HEK293T (cell line): ENCODE measurements at regions not wholly inside any gene's neighbourhood (a gene's known extent, or its start where the extent isn't known, plus 50 kb on each side); places are given as distances from the start of the nearest gene placed in this dataset.

Experiments
- CTCF ChIA-PET: fragments of 350-600 bp; formaldehyde crosslinking; extraction: SDS; loops from one replicate; lab custom pipeline; 2021; ENCODE audit warnings: antibody characterized with exemption, inconsistent platforms; lab: Yijun Ruan, JAX
- POLR2A ChIA-PET: fragments of 350-600 bp; formaldehyde crosslinking; extraction: SDS; loops from one replicate; lab custom pipeline; 2020; ENCODE audit warnings: antibody characterized with exemption, inconsistent platforms; lab: Yijun Ruan, JAX
- DNase-seq: peaks from one replicate; pipeline ENCODE4 v3.0.0; 2012; ENCODE audit warnings: mixed read lengths; ENCODE audit errors: extremely low spot score
- ARNT ChIP-seq: fragments of 450-650 bp; IDR thresholded peaks from 2 replicates; pipeline ENCODE4 v1.6.1; 2017; ENCODE audit warnings: mild to moderate bottlenecking
- BHLHE40 ChIP-seq: fragments of 450-650 bp; IDR thresholded peaks from 2 replicates; pipeline ENCODE4 v1.6.1; 2016; ENCODE audit warnings: mild to moderate bottlenecking, moderate library complexity, borderline replicate concordance
- CTBP1 ChIP-seq: fragments of 450-650 bp; IDR thresholded peaks from 2 replicates; pipeline ENCODE4 v1.6.1; 2016; ENCODE audit warnings: borderline replicate concordance
- ELF4 ChIP-seq: fragments of 450-650 bp; IDR thresholded peaks from 2 replicates; pipeline ENCODE4 v1.6.1; 2017; ENCODE audit warnings: antibody characterized with exemption
- FOXA1 ChIP-seq: fragments of 450-650 bp; IDR thresholded peaks from 2 replicates; pipeline ENCODE4 v1.6.1; 2016; ENCODE audit warnings: mild to moderate bottlenecking
- FOXK2 ChIP-seq: fragments of 450-650 bp; IDR thresholded peaks from 2 replicates; pipeline ENCODE4 v1.6.1; 2016; ENCODE audit warnings: mild to moderate bottlenecking
- FOXM1 ChIP-seq: fragments of 450-650 bp; IDR thresholded peaks from 2 replicates; pipeline ENCODE4 v1.6.1; 2017; ENCODE audit warnings: mild to moderate bottlenecking, borderline replicate concordance
- HDGF ChIP-seq: fragments of 450-650 bp; IDR thresholded peaks from 2 replicates; pipeline ENCODE4 v1.6.1; 2017; ENCODE audit warnings: antibody characterized with exemption, borderline replicate concordance
- L3MBTL2 ChIP-seq: fragments of 450-650 bp; conservative IDR thresholded peaks from 2 replicates; pipeline ENCODE4 v1.6.1; 2016; ENCODE audit warnings: mild to moderate bottlenecking
- LEF1 ChIP-seq: fragments of 450-650 bp; IDR thresholded peaks from 2 replicates; pipeline ENCODE4 v1.6.1; 2017; ENCODE audit warnings: mild to moderate bottlenecking, borderline replicate concordance
- NFRKB ChIP-seq: fragments of 450-650 bp; IDR thresholded peaks from 2 replicates; pipeline ENCODE4 v1.6.1; 2016; ENCODE audit warnings: mild to moderate bottlenecking, moderate library complexity
- SP1 ChIP-seq: fragments of 450-650 bp; IDR thresholded peaks from 2 replicates; pipeline ENCODE4 v1.6.1; 2017
- SUZ12 ChIP-seq: fragments of 450-650 bp; IDR thresholded peaks from 2 replicates; pipeline ENCODE4 v1.6.1; 2016; ENCODE audit warnings: mild to moderate bottlenecking
- TARDBP ChIP-seq: fragments of 450-650 bp; IDR thresholded peaks from 2 replicates; pipeline ENCODE4 v1.6.1; 2016
- ZNF384 ChIP-seq: fragments of 450-650 bp; IDR thresholded peaks from 2 replicates; pipeline ENCODE4 v1.6.1; 2016
- TF ChIP-seq, protein P1 (sequence below): fragments of 450-650 bp; IDR thresholded peaks from 2 replicates; pipeline ENCODE4 v1.6.1; 2016

DNA sequence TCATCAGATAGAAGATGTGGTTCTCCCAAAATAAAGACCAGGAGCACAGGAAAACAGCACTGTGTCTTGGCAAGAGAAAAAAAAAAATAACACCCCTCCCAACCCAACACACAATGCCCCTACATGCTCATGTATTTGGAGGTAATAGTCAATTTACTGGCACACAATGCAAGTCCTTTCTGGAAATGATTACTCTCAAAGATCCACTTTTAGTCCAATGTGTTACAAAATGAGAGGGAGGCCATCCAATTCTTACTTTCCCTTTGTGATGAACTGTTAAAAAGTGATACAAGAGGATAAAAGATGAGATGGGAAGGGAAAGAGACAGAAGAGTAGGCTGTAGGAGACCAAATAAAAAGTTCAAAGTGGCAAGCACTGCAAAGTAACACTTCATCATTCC, 180.3 kb upstream of the DKK2 start:
- TF ChIP-seq LEF1, result no peak
- TF ChIP-seq SUZ12, result no peak
- no peak for TF ChIP-seq FOXK2
- no peak for TF ChIP-seq ARNT
- no peak for TF ChIP-seq TARDBP
- no peak for TF ChIP-seq FOXA1
- TF ChIP-seq HDGF, result no peak
- no peak for TF ChIP-seq CTBP1
- no peak for TF ChIP-seq SP1
- no peak for TF ChIP-seq BHLHE40
- TF ChIP-seq L3MBTL2, result no peak
- TF ChIP-seq, protein P1, sequence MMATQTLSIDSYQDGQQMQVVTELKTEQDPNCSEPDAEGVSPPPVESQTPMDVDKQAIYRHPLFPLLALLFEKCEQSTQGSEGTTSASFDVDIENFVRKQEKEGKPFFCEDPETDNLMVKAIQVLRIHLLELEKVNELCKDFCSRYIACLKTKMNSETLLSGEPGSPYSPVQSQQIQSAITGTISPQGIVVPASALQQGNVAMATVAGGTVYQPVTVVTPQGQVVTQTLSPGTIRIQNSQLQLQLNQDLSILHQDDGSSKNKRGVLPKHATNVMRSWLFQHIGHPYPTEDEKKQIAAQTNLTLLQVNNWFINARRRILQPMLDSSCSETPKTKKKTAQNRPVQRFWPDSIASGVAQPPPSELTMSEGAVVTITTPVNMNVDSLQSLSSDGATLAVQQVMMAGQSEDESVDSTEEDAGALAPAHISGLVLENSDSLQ, result no peak
- TF ChIP-seq ELF4, result no peak
- no peak for TF ChIP-seq ZNF384
- TF ChIP-seq FOXM1, result no peak
- TF ChIP-seq NFRKB, result no peak
- ChIA-PET POLR2A (no interaction called here), CTCF (no interaction called here)
- DNase-seq, result no peak

- no peak for DNase-seq
- ChIA-PET CTCF (no interaction called here), POLR2A (no interaction called here)
- TF ChIP-seq ARNT (no peak), TARDBP (no peak), SP1 (no peak), BHLHE40 (no peak), SUZ12 (no peak), FOXA1 (no peak), FOXK2 (no peak), HDGF (no peak), CTBP1 (no peak), FOXM1 (no peak), ELF4 (no peak), ZNF384 (no peak), LEF1 (no peak), L3MBTL2 (no peak), NFRKB (no peak)
- TF ChIP-seq, protein P1, result no peak
These were observed 179.1 kb upstream of the DKK2 start for GRCh38 chr4:107215222-107215621.

DNA sequence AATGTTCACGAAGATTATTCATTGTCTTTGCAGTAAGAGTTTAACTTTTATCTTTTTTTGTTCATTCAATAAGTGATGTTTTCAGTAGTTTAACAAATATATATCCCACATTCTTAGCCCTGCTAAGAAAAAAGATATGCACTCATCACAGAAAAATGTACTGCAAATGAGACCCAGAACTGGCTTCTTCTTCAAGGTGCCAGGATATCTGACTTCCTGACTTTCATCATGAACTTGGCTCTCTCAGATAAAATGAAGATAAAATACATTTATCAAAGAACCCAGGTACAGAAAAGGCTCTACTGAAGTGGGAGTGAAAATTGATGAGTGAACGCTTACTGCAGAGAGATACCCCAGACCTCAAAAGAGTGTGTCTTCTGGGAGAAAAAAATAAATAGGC, 177.8 kb upstream of the DKK2 start:
- CTCF ChIA-PET, result no interaction called here
- POLR2A ChIA-PET, result no interaction called here
- no peak for DNase-seq
- TF ChIP-seq BHLHE40 (no peak), TARDBP (no peak), FOXM1 (no peak), ARNT (no peak), LEF1 (no peak), SP1 (no peak), ELF4 (no peak), CTBP1 (no peak), HDGF (no peak), FOXK2 (no peak), ZNF384 (no peak), FOXA1 (no peak)
- TF ChIP-seq, protein P1, result no peak

GRCh38 chr4:107213410-107213809, 177.3 kb upstream of the DKK2 start:
- TF ChIP-seq SUZ12 (no peak), FOXM1 (no peak), ELF4 (no peak), LEF1 (no peak), BHLHE40 (no peak), NFRKB (no peak), FOXK2 (no peak), TARDBP (no peak), CTBP1 (no peak), FOXA1 (no peak)
- TF ChIP-seq, protein P1, result no peak
- no peak for DNase-seq
- ChIA-PET POLR2A (no interaction called here), CTCF (no interaction called here)

DNA sequence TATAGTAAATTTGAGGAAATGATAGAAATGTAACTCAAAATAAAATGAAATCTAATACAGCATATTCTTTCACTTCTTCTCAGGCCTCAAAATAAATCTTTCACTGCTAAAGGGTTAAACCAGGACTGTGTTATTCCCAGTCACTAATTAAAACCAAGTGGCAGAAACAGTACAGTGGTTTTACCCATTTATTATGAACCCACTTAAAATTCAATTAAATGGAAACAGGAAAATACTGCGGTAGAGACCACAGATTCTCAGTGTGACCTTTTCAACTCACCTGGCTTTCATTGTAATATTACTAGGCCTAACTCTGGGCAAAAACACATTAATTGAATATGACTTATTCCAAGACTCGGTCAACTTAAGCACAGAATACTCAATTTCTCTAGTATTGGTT, 176.5 kb upstream of the DKK2 start:
- ChIA-PET POLR2A (no interaction called here), CTCF (no interaction called here)
- DNase-seq, result no peak
- TF ChIP-seq BHLHE40 (no peak), FOXA1 (no peak), TARDBP (no peak), LEF1 (no peak), ARNT (no peak), ZNF384 (no peak), SP1 (no peak), FOXK2 (no peak)
- TF ChIP-seq, protein P1, result no peak
